OCI-LY3 (cell line): ENCODE measurements at regions not wholly inside any gene's neighbourhood (a gene's known extent, or its start where the extent isn't known, plus 50 kb on each side); places are given as distances from the start of the nearest gene placed in this dataset.

Experiments
- EZH2phosphoT487 ChIP-seq: fragments of 200-600 bp; shearing (Covaris generic); IDR thresholded peaks from 2 replicates; pipeline ENCODE4 v1.6.1; 2018; ENCODE audit warnings: antibody characterized with exemption, mixed run types, low read depth
- TF ChIP-seq, protein P1 (sequence below): fragments of 200-600, 300-600 bp; sonication (generic); IDR thresholded peaks from 2 replicates; pipeline ENCODE4 v1.5.1; 2014; ENCODE audit warnings: antibody characterized with exemption, low read length, low read depth

DNA sequence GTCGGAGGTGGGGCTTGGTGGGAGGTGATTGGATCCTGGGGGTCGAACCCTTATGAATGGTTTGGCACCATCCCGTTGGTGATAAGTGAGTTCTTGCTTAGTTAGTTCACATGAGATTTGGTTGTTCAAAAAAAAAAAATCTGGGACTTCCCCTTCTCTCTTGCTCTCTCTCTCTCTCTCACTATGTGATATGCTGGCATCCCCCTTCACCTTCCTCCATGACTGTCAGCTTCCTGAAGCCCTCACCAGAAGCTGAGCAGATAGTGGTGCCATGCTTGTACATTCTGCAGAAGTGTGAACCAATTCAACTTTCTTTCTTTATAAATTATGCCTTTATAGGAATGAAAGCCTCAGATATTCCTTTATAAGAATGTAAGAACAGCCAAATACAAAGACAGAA, 269.7 kb upstream of the APCDD1 start:
- TF ChIP-seq, protein P1, sequence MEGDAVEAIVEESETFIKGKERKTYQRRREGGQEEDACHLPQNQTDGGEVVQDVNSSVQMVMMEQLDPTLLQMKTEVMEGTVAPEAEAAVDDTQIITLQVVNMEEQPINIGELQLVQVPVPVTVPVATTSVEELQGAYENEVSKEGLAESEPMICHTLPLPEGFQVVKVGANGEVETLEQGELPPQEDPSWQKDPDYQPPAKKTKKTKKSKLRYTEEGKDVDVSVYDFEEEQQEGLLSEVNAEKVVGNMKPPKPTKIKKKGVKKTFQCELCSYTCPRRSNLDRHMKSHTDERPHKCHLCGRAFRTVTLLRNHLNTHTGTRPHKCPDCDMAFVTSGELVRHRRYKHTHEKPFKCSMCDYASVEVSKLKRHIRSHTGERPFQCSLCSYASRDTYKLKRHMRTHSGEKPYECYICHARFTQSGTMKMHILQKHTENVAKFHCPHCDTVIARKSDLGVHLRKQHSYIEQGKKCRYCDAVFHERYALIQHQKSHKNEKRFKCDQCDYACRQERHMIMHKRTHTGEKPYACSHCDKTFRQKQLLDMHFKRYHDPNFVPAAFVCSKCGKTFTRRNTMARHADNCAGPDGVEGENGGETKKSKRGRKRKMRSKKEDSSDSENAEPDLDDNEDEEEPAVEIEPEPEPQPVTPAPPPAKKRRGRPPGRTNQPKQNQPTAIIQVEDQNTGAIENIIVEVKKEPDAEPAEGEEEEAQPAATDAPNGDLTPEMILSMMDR, result no peak
- no peak for TF ChIP-seq EZH2phosphoT487
